ENCODE measurements at regions not wholly inside any gene's neighbourhood (a gene's known extent, or its start where the extent isn't known, plus 50 kb on each side); places are given as distances from the start of the nearest gene placed in this dataset.

DNA sequence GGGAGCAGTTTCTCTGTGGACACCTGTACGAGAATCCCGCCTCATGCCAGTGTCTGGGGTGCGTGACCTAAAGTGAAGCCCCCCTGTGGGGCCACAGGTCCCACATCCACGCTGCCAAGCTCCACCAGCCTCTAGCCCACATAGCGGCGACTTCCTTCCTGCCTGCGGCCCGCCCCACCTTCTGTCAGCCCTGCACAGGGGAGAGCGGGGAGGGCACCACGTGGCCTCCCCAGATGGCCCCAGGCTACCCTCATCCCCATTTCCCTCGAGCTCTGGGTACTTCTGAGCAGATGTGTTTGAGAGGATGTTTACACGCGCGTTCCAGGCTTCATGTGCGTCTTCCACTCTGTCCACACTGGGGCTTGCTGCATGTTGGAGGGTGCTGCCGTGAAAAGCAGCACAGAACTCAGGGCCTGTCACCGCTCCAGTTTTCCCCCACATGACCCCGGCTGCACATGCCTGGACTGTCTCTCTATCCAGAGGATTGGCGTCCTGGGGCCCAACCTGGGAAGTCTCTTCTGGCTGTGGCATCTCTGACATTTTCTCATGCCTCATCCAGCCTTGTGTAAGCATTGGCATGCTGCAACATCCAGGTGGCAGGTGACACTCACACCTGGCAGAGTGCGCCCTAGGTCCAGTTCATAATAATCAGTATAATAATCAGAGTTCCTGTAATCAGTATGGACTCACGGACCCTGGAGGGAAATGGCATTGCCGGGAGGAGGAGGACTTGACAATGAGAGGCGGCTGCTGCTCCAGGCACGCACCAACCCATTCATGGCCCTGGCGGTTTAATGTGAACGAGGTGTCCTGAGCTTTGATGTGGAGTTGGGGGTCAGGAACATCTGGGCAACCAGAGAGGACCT, 146.3 kb upstream of the TWIST2 start:
- no peak for DNase-seq (ENCODE audit: low spot score)

GRCh38 chr2:238702276-238703052, 145.4 kb upstream of the TWIST2 start:
- no peak for DNase-seq (ENCODE audit: low spot score)

GRCh38 chr2:238703053-238703415, 144.9 kb upstream of the TWIST2 start:
- no peak for DNase-seq (ENCODE audit: low spot score)

DNA sequence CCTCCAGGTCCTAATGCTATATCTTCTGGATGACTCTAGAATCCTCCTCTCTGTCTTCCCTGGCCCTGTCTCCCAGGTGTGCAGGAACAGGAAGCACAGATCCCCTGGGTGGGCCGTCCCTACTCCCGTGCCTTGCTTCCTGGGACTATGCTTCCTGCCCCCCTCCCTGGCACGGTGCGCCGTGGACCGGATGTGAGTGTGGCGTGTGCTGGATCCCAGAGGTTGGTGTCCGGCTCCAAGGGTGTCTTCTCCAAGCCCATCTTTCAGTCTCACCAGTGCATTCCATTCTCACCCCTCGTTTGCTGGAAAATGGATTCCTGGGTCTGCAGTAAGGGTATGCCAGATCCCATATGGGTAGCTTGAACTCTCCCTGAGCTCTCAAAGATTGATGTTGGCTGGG, 144.4 kb upstream of the TWIST2 start:
- no peak for DNase-seq (ENCODE audit: low spot score)

DNA sequence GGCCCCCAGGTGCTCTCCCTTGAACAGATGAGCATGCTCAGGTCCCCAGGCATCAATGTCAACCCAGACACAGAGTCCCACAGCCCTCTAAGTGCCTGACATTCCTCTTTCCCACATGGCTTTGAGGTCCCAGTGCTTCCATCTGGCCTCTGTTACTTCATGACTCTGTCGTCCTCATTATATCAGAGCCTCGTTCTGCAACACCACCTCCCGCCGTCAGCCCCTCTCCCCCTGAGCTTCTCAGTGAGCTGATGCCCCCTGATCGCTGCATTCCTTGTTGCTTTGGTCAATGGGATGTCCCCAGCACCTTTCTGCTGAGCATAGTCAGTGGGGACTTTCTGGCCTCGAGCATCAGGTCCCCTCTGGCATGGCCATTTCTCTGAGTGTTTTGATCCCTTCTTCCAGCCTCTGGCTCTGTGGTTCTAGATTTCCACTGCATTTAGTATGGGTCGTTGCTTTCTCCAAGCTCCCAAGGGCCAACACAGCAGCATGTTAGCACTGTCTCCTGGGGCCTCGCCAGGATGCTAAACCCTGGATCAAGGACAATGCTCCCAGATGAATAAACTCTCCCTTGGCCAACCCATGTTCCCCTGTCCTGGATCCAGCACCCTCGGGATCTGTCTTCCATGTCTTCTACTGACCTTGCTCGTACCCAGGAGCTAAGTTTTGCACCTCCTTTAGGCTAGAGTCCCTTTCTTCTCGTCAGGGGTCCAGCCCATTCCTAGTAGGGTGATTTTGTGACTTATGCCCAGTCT, 143.2 kb upstream of the TWIST2 start:
- no peak for DNase-seq (ENCODE audit: low spot score)

GRCh38 chr2:238706163-238706562, 141.7 kb upstream of the TWIST2 start:
- DNase-seq (ENCODE audit: low spot score), result no peak

DNA sequence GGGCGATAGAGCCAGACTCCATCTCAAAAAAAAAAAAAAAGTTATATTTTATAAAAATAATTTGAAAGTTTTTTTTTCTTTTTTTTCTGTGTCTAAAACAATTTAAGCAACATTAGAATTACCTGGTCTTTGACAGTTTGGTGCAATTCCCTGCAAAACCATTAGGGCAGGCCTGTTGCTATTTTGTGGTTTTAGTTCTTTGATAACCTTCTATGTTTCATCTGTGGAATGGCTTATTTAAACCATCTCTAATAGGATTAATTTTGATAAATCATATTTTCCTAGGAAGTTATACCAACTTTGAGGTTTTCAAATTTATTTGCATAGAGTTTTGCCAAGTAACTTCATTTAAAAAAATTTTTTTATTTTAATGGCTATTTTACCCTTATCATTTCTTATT, 141.2 kb upstream of the TWIST2 start:
- no peak for DNase-seq (ENCODE audit: low spot score)

GRCh38 chr2:238709325-238710025, 138.4 kb upstream of the TWIST2 start:
- no peak for DNase-seq (ENCODE audit: low spot score)

DNA sequence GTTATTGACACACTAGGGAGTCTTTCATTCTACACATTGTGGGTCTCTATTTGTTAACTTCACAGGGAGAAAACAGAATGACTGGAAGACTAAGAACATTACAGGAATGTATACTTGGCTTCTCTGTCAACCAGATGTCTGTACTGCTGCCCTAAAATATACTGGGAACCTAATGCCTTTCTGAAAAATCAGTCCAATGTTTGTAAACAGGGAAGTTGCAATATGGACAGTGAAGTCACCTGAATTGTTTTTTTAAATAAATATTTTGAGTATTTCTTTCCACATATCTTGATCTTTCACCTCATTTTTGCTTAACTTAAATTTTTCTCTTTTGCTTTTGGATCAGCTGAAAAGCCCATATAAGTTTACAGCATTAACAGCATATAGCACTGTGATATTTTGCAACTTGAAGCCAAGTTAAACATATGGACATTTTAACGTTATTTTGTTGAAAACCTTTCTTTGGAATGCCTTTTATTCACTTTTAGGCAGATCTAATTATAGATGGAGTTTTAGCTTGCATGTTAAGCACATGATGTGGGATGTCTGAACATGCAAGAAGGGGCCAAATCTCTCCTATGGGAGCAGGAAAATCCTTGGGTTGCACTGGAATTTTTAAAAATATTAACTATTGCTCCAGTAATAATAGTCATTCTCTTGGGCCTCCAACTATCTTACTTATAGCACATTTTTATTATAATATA, 137.7 kb upstream of the TWIST2 start:
- DNase-seq (ENCODE audit: low spot score), result no peak

DNA sequence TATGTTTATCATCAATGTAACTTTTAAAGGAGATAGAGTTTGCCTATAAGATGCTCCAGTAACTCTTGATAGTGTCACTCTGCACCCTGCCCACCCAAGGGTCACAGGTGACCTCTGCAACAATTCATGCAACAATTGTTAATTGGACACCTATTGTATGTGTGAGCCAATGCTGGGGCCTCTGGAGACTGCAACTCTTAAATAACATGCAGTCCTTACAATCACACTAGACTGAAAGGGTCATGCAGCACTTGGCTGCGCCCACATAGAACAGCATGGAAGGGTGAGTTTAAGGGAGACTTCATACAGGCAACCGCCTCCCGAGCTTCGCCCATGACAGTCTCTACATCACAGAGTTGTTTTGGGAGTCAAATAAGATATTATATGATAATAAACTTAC, 137.1 kb upstream of the TWIST2 start:
- no peak for DNase-seq (ENCODE audit: low spot score)

- no peak for DNase-seq (ENCODE audit: low spot score)
These were observed 136.5 kb upstream of the TWIST2 start for GRCh38 chr2:238711346-238711745.

DNA sequence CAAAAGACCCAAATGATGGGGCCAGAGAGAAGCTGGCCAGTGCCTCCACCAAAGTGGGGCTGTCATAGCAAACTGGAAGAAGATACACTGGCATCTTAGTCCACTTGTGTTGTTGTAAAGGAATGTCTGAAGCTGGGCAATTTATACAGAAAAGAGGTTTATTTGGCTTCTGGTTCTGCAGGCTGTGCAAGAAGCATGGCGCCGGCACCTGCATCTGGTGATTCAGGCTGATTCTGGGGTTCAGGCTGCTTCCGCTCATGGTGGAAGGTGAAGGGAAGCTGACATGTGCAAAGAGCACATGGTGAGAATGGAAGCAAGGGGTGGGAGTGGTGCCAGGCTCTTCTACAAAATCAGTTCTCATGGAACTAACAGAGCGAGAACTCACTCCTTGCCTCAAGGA, 135.9 kb upstream of the TWIST2 start:
- no peak for DNase-seq (ENCODE audit: low spot score)

DNA sequence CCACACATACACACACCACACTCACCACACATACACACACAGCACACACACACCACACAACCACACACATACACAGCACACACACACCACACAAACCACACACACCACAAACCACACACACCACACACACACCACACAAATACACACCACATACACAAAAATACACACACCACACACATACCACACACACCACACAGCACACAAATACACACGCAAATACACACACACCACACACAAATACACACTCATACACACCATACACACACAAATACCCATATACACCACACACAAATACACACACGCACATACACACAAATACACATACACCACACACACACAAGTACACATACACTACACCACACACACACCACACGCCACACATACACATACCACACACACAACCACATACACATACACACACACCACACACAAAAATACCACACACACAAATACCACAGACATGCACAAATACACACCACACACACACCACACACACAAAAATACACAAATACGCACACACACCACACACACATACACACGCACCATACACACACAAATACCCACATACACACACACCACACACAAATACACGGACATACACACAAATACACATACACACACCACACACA, 134.6 kb upstream of the TWIST2 start:
- no peak for DNase-seq (ENCODE audit: low spot score)

DNA sequence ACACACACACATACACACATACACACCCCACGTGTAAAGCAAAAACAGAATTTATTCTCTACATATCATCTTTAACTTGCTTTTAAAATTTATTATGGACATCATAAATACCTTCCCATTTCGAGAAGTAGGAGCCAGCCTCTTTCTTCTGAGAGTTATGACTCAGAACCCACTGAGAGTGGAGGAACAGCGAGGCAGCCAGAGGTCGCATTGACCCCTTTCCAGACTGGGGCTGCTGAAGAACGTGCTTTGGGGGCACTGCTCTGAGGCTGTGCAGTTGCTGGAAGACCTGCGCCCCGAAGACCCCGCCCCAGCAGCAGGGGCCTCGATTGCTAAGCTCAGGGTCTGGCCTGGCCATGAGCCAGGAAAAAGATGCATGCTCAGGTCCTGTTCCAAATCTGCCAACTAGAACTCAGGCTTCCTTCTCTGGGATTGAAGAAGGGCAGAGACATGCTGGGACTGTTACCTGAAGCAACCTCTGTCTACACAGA, 133.8 kb upstream of the TWIST2 start:
- DNase-seq (ENCODE audit: low spot score), result no peak

DNA sequence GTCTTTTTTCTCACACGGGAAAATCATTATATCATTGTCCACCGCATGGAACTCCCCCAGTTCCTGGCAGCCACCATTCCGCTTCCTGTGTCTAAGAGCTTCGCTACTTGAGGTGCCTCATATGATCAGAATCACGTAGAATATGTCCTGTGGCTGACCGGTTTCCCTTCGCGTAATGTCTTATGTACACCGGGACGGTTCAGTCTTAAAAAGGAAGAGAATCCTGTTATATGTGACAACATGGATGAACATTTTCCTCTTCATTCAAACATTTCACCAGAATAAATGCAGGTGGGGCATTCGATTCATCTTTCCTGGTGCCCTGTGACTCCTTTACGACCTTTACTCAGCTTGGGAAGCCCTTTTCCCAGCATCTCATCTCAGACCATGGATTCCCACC, 131.7 kb upstream of the TWIST2 start:
- DNase-seq (ENCODE audit: low spot score), result no peak

- DNase-seq (ENCODE audit: low spot score), result no peak
These were observed 131.3 kb upstream of the TWIST2 start for GRCh38 chr2:238716585-238716984.

- DNase-seq (ENCODE audit: low spot score), result no peak
These were observed 130.8 kb upstream of the TWIST2 start for GRCh38 chr2:238717084-238717483.

- DNase-seq (ENCODE audit: low spot score), result no peak
These were observed 128.2 kb upstream of the TWIST2 start for GRCh38 chr2:238719641-238720040.

DNA sequence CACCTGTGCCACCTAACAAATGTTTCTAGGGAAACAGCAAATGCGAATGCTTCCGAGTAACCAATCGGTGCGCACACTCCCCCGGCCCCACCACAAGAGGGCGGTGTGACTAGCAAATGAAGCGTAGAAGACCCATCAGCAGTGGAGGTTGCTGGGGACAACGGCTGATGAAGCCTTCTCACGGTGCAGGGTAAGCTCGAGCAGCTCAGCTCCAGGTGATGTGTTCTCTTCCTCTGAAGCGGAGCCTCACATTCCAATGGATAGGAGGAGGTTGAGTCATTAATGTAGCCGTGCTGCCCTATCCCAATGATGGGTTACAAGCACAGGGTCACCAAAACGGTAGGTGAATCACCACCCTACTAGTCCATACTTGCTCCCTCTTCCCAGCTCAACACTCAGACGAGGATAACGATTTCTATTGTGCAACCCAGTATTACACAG, 127.6 kb upstream of the TWIST2 start:
- peak; percentile 79 for DNase-seq (ENCODE audit: low spot score)

- DNase-seq (ENCODE audit: low spot score), result no peak
These were observed 125.7 kb upstream of the TWIST2 start for GRCh38 chr2:238722181-238722580.

- no peak for DNase-seq (ENCODE audit: low spot score)
These were observed 125.0 kb upstream of the TWIST2 start for GRCh38 chr2:238722883-238723282.

Measured in HuH-7.5 (cell line).